DOHH2 (cell line): ENCODE measurements at regions not wholly inside any gene's neighbourhood (a gene's known extent, or its start where the extent isn't known, plus 50 kb on each side); places are given as distances from the start of the nearest gene placed in this dataset.

Experiments
- EZH2phosphoT487 ChIP-seq: fragments of 200-600 bp; sonication (generic); IDR thresholded peaks from 2 replicates; pipeline ENCODE4 v1.6.1; 2017; ENCODE audit warnings: borderline replicate concordance, mild to moderate bottlenecking, antibody characterized with exemption, low read length, moderate library complexity, mixed read lengths
- TF ChIP-seq, protein P1 (sequence below): fragments of 200-600 bp; sonication (generic); IDR thresholded peaks from one replicate; pipeline ENCODE4 v1.5.1; 2014; ENCODE audit warnings: antibody characterized with exemption, mild to moderate bottlenecking, low read depth, low read length; ENCODE audit not compliant: poor library complexity, severe bottlenecking

DNA sequence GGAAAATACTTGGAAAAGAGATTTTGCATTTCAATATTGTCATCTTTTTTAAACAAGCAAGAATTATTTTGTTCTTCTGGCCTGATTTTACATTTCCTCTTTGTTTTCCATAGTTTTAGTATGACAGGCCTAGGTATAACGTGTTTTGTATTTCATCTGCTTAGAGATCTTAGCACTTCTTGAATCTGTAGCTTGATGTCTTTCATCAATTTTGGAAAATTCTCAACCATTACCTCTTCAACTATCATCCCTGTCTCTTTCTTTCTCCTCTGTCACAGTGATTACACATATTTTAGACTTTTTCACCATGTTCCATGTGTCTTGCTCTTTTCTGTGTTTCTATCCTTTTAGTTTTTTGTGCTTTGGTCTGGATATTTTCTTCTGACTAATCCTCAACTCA lies 67.2 kb upstream of the PHACTR1 start:
- TF ChIP-seq, protein P1, sequence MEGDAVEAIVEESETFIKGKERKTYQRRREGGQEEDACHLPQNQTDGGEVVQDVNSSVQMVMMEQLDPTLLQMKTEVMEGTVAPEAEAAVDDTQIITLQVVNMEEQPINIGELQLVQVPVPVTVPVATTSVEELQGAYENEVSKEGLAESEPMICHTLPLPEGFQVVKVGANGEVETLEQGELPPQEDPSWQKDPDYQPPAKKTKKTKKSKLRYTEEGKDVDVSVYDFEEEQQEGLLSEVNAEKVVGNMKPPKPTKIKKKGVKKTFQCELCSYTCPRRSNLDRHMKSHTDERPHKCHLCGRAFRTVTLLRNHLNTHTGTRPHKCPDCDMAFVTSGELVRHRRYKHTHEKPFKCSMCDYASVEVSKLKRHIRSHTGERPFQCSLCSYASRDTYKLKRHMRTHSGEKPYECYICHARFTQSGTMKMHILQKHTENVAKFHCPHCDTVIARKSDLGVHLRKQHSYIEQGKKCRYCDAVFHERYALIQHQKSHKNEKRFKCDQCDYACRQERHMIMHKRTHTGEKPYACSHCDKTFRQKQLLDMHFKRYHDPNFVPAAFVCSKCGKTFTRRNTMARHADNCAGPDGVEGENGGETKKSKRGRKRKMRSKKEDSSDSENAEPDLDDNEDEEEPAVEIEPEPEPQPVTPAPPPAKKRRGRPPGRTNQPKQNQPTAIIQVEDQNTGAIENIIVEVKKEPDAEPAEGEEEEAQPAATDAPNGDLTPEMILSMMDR: no peak
- TF ChIP-seq EZH2phosphoT487: no peak
